Neural cell (in vitro differentiated cells): ENCODE measurements at regions not wholly inside any gene's neighbourhood (a gene's known extent, or its start where the extent isn't known, plus 50 kb on each side); places are given as distances from the start of the nearest gene placed in this dataset.

Source experiments
- H2AFZ ChIP-seq: fragments of 200-600, 300-800 bp; sonication (generic), shearing (Covaris generic); 2 replicates; pipeline ENCODE4 v1.6.0; 2014; ENCODE audit warnings: low read depth, mild to moderate bottlenecking, antibody characterized with exemption, low read length, moderate library complexity
- H3F3A ChIP-seq: fragments of 200-600 bp; shearing (Covaris generic); 2 replicates; pipeline ENCODE4 v1.6.1; 2016; ENCODE audit warnings: mild to moderate bottlenecking, moderate library complexity, mixed read lengths, antibody characterized with exemption, low read length; ENCODE audit not compliant: insufficient read depth, poor library complexity, severe bottlenecking
- H3K27ac ChIP-seq: fragments of 200-600, 300-800 bp; sonication (generic), shearing (Covaris generic); 2 replicates; pipeline ENCODE4 v1.5.1; 2014; ENCODE audit warnings: mild to moderate bottlenecking, low read length, moderate library complexity
- H3K27me3 ChIP-seq: fragments of 300-800, 200-600 bp; sonication (generic), shearing (Covaris generic); 2 replicates; pipeline ENCODE4 v1.6.0; 2014; ENCODE audit warnings: mild to moderate bottlenecking, low read depth, low read length, moderate library complexity; ENCODE audit not compliant: insufficient read depth
- H3K36me3 ChIP-seq: fragments of 300-800, 200-600 bp; sonication (generic), shearing (Covaris generic); 2 replicates; pipeline ENCODE4 v1.5.1; 2014; ENCODE audit warnings: mild to moderate bottlenecking, antibody characterized with exemption, low read length, moderate library complexity; ENCODE audit not compliant: insufficient read depth
- H3K4me2 ChIP-seq: fragments of 300-800, 200-600 bp; sonication (generic), shearing (Covaris generic); 2 replicates; pipeline ENCODE4 v1.6.0; 2014; ENCODE audit warnings: mild to moderate bottlenecking, low read length
- H3K4me3 ChIP-seq: fragments of 300-800, 200-600 bp; sonication (generic), shearing (Covaris generic); 2 replicates; pipeline ENCODE4 v1.5.1; 2014; ENCODE audit warnings: mild to moderate bottlenecking, low read length, moderate library complexity
- H3K79me2 ChIP-seq: fragments of 200-600 bp; shearing (Covaris generic); replicated peaks from 2 replicates; pipeline ENCODE4 v1.6.0; 2014; ENCODE audit warnings: mild to moderate bottlenecking, low read length, moderate library complexity; ENCODE audit not compliant: insufficient read depth
- H3K9ac ChIP-seq: fragments of 300-800, 200-600 bp; sonication (generic), shearing (Covaris generic); 2 replicates; pipeline ENCODE4 v1.6.1; 2016; ENCODE audit warnings: mild to moderate bottlenecking, low read length, mixed read lengths
- H3K9me2 ChIP-seq: fragments of 200-600 bp; shearing (Covaris generic); 2 replicates; pipeline ENCODE4 v1.6.1; 2016; ENCODE audit warnings: mild to moderate bottlenecking, low read length, mixed read lengths; ENCODE audit not compliant: insufficient read depth
- H3K9me3 ChIP-seq: fragments of 200-600, 300-800 bp; sonication (generic), shearing (Covaris generic); 2 replicates; pipeline ENCODE4 v1.6.1; 2016; ENCODE audit warnings: mild to moderate bottlenecking, mixed run types, low read length, moderate library complexity, mixed read lengths
- H4K20me1 ChIP-seq: fragments of 200-600 bp; shearing (Covaris generic); 2 replicates; pipeline ENCODE4 v1.6.1; 2016; ENCODE audit warnings: mild to moderate bottlenecking, mixed run types; ENCODE audit not compliant: insufficient read depth
- CTCF ChIP-seq: fragments of 450-650 bp; IDR thresholded peaks from 2 replicates; pipeline ENCODE4 v1.5.1; 2014; ENCODE audit warnings: antibody characterized with exemption, mild to moderate bottlenecking, moderate library complexity; ENCODE audit not compliant: poor library complexity, severe bottlenecking
- EP300 ChIP-seq: fragments of 450-650 bp; conservative IDR thresholded peaks from 2 replicates; pipeline ENCODE4 v1.6.1; 2014; ENCODE audit warnings: antibody characterized with exemption, mild to moderate bottlenecking, moderate library complexity; ENCODE audit not compliant: poor library complexity, severe bottlenecking
- EZH2 ChIP-seq: fragments of 200-600, 300-800 bp; shearing (Covaris generic), sonication (generic); IDR thresholded peaks from 2 replicates; pipeline ENCODE4 v1.6.1; 2014; ENCODE audit warnings: antibody characterized with exemption, low read length, borderline replicate concordance, mild to moderate bottlenecking; ENCODE audit not compliant: insufficient read depth, poor library complexity, severe bottlenecking
- MXI1 ChIP-seq: fragments of 450-650 bp; conservative IDR thresholded peaks from 2 replicates; pipeline ENCODE4 v1.6.1; 2014; ENCODE audit warnings: antibody characterized with exemption, mild to moderate bottlenecking; ENCODE audit not compliant: poor library complexity, severe bottlenecking
- POLR2AphosphoS5 ChIP-seq: IDR thresholded peaks from 2 replicates; pipeline ENCODE4 v1.6.1; 2012
- RAD21 ChIP-seq: fragments of 450-650 bp; conservative IDR thresholded peaks from 2 replicates; pipeline ENCODE4 v1.6.1; 2014; ENCODE audit warnings: antibody characterized with exemption, mild to moderate bottlenecking, moderate library complexity
- REST ChIP-seq: IDR thresholded peaks from 2 replicates; pipeline ENCODE4 v1.6.1; 2012; ENCODE audit warnings: borderline replicate concordance
- SMC3 ChIP-seq: fragments of 450-650 bp; conservative IDR thresholded peaks from 2 replicates; pipeline ENCODE4 v1.6.1; 2014; ENCODE audit warnings: antibody characterized with exemption, mild to moderate bottlenecking, moderate library complexity; ENCODE audit not compliant: poor library complexity
- TAF1 ChIP-seq: IDR thresholded peaks from 2 replicates; pipeline ENCODE4 v1.6.1; 2012; ENCODE audit warnings: low read depth

- Histone ChIP-seq H3K36me3 (no peaks in the 10 kb centered on the region), H3F3A (no peaks in the 10 kb centered on the region), H3K4me2 (no peak overlapping the region), H3K79me2 (no peaks in the 10 kb centered on the region), H3K9me2 (no peaks in the 10 kb centered on the region), H3K4me3 (no peak overlapping the region), H4K20me1 (no peaks in the 10 kb centered on the region), H3K27me3 (no peaks in the 10 kb centered on the region), H2AFZ (no peak overlapping the region), H3K9ac (no peak overlapping the region), H3K27ac (no peak overlapping the region), H3K9me3 (no peaks in the 10 kb centered on the region)
- TF ChIP-seq TAF1 (no peak), SMC3 (no peak), CTCF (no peak), REST (no peak), EZH2 (no peak), RAD21 (no peak), EP300 (no peak), POLR2AphosphoS5 (no peak), MXI1 (no peak)
Measured at GRCh38 chr21:27094184-27094948, 127.5 kb upstream of the ADAMTS5 start.

- TF ChIP-seq EZH2 (no peak), REST (no peak), SMC3 (no peak), CTCF (no peak), EP300 (no peak), TAF1 (no peak), RAD21 (no peak)
- no peaks in the 10 kb centered on the region for H3K9me2 ChIP-seq
- H3K27ac ChIP-seq, result no peak overlapping the region
- H2AFZ ChIP-seq, result no peak overlapping the region
- no peaks in the 10 kb centered on the region for H4K20me1 ChIP-seq
- H3K36me3 ChIP-seq, result no peaks in the 10 kb centered on the region
- no peaks in the 10 kb centered on the region for H3K27me3 ChIP-seq
- no peaks in the 10 kb centered on the region for H3F3A ChIP-seq
- no peak overlapping the region for H3K9ac ChIP-seq
- H3K9me3 ChIP-seq, result no peaks in the 10 kb centered on the region
- no peaks in the 10 kb centered on the region for H3K79me2 ChIP-seq
- no peak overlapping the region for H3K4me3 ChIP-seq
- H3K4me2 ChIP-seq, result no peak overlapping the region
Measured at GRCh38 chr21:27086630-27087029, 119.7 kb upstream of the ADAMTS5 start.
